HUES6 (cell line): ENCODE measurements at regions not wholly inside any gene's neighbourhood (a gene's known extent, or its start where the extent isn't known, plus 50 kb on each side); places are given as distances from the start of the nearest gene placed in this dataset.
"Not testable (repeated sequence)": the region's sequence is repeated elsewhere in the genome, so short reads cannot be mapped to it uniquely, and the experiment has no call there.

Source experiments
- H3K27ac ChIP-seq: 2 replicates; pipeline ENCODE4 v1.7.0; 2013; ENCODE audit warnings: low read depth, mild to moderate bottlenecking, low read length, inconsistent platforms
- H3K27me3 ChIP-seq: 2 replicates; pipeline ENCODE4 v1.6.1; 2013; ENCODE audit warnings: low read length; ENCODE audit not compliant: control insufficient read depth, insufficient read depth
- H3K36me3 ChIP-seq: 2 replicates; pipeline ENCODE4 v1.6.1; 2013; ENCODE audit warnings: low read length; ENCODE audit not compliant: control insufficient read depth, insufficient read depth
- H3K4me1 ChIP-seq: 2 replicates; pipeline ENCODE4 v1.6.1; 2013; ENCODE audit warnings: low read length; ENCODE audit not compliant: control insufficient read depth, insufficient read depth
- H3K4me3 ChIP-seq: 2 replicates; pipeline ENCODE4 v1.5.1; 2013; ENCODE audit warnings: low read depth, low read length
- H3K9ac ChIP-seq: one replicate; pipeline ENCODE4 v1.6.1; 2013; ENCODE audit warnings: mild to moderate bottlenecking, low read length
- H3K9me3 ChIP-seq: 2 replicates; pipeline ENCODE4 v1.6.1; 2013; ENCODE audit warnings: low read depth, low read length; ENCODE audit not compliant: control insufficient read depth, insufficient read depth

DNA sequence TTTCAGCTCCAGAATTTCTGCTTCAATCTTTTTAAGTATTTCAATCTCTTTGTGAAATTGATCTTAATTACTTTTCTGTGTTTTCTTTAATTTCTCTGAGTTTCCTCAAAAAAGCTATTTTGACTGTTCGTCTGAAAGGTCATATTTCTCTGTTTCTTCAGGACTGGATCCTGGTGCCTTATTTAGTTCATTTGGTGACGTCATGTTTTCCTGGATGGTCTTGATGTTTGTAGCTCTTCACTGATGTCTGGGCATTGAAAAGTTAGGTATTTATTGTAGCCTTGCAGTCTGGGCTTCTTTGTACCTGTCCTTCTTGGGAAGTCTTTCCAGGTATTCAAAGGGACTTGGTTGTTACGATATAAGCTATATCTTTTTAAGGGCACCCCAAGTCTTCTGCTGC is 998.7 kb downstream of the NCAM2 start:
- Histone ChIP-seq H3K36me3 (no peaks in the 10 kb centered on the region), H3K4me1 (peaks cover 3% of the 10 kb centered on the region; the same call in 1 of the 2 replicates), H3K9ac (no peak overlapping the region), H3K27me3 (no peaks in the 10 kb centered on the region), H3K9me3 (peaks cover 6% of the 10 kb centered on the region; the same call in 1 of the 2 replicates), H3K4me3 (no peak overlapping the region), H3K27ac (no peak overlapping the region)

DNA sequence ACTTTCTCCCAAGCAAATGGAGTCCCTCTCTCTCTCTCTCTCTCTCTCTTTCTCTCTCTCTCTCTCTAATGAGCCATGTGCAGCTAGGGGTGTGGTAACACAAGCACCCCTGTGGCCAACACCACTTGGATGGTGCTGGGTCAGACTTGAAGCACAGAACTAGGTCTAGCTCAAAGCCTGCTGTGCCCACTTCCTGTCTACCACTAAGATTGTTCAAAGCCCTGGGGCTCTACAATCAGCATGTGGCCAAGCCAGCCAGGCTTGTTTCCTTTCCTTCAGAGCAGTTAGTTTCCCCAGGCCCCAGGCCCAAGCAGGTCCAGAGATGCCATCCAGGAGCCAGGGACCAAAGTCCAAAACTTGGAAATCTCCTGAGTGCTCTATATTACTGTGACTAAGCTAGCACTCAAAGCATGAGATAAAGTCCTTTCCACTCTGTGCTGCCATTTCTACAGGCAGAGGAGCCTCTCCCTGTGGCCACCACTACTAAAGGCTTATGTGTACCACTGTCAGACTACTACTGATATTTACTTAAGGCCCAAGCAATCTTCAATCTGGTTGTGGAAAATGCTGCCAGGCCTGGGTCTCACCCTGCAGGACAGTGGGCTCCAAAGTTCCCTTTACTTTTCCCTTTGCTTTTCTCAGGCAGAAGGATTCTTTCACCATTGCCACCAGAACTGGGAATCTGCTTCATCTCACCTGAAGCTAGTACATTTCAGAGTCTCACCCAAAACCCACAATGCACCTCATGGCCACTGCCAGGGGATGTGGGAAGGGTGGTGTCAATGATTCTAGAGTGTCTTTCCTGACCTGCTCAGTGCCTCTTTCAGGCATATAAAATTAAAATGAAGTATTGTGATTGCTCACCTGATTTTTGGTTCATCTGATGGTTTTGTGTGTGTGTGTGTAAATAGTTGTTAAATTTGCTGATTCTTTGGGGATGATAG is 999.5 kb downstream of the NCAM2 start:
- Histone ChIP-seq H3K4me3 (no peak overlapping the region), H3K27me3 (no peaks in the 10 kb centered on the region), H3K4me1 (peaks cover 3% of the 10 kb centered on the region; the same call in 1 of the 2 replicates), H3K36me3 (no peaks in the 10 kb centered on the region), H3K27ac (no peak overlapping the region), H3K9ac (no peak overlapping the region), H3K9me3 (peaks cover 6% of the 10 kb centered on the region; the same call in 1 of the 2 replicates)

DNA sequence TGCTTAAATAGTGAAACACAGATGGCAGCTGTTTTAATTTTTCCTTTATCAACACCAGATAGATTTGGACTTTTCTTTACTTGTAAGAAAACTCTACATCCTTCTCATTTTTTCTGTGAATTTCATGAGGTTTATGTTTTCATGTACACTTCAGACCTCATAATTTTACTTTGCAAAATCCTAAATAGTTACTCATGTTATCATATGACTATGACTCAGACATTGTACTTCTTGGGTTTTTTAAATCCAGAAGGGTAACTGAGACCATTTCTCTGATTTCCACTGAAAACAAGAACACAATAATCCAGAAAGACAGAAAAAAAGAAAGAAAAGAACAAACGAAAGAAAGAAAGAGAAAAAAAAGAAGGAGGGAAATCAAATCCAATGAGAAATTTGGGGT is 1021.6 kb downstream of the NCAM2 start:
- Histone ChIP-seq H3K36me3 (no peaks in the 10 kb centered on the region), H3K27me3 (no peaks in the 10 kb centered on the region), H3K27ac (no peak overlapping the region), H3K9me3 (0 out of 2 replicates have a peak, but pooled peaks cover 4% of the 10 kb centered on the region), H3K4me3 (no peak overlapping the region), H3K4me1 (no peaks in the 10 kb centered on the region), H3K9ac (no peak overlapping the region)

DNA sequence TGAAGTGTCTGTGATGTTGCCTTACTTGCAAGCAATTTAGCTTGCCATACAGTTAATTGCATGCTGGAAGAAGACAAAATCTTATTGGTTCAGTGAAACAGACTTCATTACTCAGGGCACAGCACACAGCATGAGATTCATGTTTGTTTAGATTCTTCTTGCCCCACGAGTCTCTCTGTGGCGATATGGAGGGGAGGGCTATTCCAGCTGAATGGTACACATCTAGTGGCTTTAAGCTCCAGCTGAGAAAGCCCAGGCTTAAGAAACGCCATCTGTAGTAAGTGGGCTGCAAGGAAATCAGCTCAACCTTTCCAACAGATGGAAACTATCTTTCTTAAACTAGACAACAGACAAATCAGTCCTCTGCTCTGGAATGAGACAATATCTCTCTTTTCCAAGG is 1022.0 kb downstream of the NCAM2 start:
- Histone ChIP-seq H3K27ac (no peak overlapping the region), H3K4me3 (no peak overlapping the region), H3K27me3 (no peaks in the 10 kb centered on the region), H3K9ac (no peak overlapping the region), H3K4me1 (no peaks in the 10 kb centered on the region), H3K36me3 (no peaks in the 10 kb centered on the region), H3K9me3 (0 out of 2 replicates have a peak, but pooled peaks cover 4% of the 10 kb centered on the region)

DNA sequence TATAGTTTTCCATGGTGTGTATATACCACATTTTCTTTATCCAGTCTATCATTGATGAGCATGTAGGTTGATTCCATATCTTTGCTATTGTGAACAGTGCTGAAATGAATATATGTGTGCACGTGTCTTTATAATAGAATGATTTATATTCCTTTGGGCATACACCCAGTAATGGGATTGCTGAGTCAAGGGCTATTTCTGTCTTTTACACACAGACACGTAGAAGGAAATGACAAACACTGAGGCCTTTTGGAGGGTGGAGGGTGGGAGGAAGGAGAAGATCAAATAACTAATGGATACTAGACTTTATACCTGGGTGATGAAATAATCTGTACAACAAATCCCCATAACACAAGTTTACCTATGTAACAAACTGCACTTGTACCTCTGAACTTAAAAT is 1025.7 kb downstream of the NCAM2 start:
- not testable (repeated sequence) for H3K4me1 ChIP-seq, H3K4me3 ChIP-seq, H3K9ac ChIP-seq, H3K36me3 ChIP-seq, H3K27ac ChIP-seq, H3K9me3 ChIP-seq, H3K27me3 ChIP-seq

DNA sequence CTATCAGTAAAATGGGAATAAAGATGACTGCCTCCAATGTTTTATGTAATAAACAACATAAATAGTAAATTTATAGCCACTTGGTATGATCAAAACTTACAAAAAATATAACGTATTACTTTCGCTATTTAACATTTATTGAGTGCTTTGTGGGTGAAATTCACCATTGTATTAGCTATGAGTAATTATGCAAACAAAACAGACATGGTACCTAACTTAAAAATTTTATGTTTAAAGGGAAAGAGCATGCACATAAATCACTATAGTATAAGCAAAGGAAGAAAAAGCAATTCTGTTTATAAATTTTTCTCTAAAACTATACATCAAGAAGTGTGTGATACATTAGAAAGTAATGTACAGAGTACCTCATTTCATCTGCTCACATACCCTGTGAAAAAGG is 1046.2 kb downstream of the NCAM2 start:
- Histone ChIP-seq H3K4me1 (no peaks in the 10 kb centered on the region), H3K9me3 (no peaks in the 10 kb centered on the region), H3K27me3 (no peaks in the 10 kb centered on the region), H3K27ac (no peak overlapping the region), H3K9ac (no peak overlapping the region), H3K36me3 (no peaks in the 10 kb centered on the region), H3K4me3 (no peak overlapping the region)

DNA sequence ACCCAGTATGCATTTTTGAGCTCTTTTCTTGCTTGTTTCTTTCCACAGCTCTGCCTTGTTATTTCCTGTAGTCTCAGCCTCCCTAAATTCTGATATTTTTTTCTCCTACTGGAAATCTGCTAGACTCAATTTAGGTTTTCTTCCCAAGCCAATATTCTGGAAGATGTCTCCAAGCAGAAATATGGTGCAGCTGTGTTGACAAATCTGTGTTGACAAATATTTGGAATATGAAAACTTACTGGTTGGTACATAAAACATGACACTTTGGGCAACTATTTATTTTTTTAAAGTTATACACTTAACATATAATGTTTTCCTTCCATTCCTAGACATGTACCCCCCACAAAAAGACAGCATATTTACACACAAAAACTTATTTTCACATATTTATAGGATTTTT is 1048.4 kb downstream of the NCAM2 start:
- Histone ChIP-seq H3K4me1 (no peaks in the 10 kb centered on the region), H3K9ac (no peak overlapping the region), H3K36me3 (no peaks in the 10 kb centered on the region), H3K4me3 (no peak overlapping the region), H3K27me3 (no peaks in the 10 kb centered on the region), H3K27ac (no peak overlapping the region), H3K9me3 (no peaks in the 10 kb centered on the region)

DNA sequence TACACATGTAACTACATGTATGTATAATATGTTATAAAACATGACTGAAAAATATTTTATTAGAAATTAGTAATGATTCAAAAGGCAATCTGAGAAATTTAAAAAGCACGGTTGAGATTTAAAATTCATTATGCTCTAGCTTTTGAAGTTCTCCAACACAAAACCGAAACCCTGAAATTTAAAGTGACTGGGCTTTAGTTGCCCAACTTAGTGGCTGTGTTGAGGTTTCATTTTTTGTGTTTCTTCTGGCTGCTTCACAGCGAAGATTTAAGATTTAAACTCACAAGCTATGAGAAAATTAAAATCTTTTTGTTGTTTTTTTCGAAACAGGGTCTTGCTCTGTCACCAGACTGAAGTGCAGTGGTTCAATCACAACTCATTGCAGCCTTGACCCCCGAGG is 1058.7 kb downstream of the NCAM2 start:
- Histone ChIP-seq H3K9ac (no peak overlapping the region), H3K36me3 (no peaks in the 10 kb centered on the region), H3K4me3 (no peak overlapping the region), H3K4me1 (no peaks in the 10 kb centered on the region), H3K27ac (no peak overlapping the region), H3K9me3 (no peaks in the 10 kb centered on the region), H3K27me3 (no peaks in the 10 kb centered on the region)

DNA sequence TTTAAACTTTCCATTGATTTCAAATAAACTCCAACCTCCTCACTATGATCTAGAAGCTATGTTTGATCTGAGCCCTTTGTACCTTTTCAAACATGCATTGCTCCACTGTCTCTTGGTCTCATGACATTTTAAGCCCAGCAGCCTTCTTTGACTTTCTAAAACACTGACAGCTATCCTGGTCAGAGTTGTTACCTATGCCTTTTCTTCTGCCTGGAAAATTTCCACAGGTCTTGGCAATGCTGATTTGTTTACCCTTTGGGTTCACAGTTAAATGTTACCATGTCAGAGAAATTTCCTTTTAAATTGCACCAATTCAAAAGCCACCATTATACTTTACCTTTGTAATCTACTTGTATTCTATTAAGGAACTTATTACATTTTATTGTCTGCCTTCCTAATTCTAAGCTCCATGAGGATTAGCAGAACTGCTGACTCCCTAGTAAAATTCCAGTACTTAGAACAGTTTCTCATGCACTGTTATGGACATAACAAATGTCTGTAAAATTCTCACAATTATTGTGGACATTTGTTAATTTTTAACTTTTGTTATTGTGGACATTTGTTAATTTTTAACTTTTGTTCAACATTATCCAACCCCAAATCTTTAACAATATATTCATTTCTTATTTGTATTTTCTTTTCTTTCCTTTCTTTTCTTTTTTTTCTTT is 1064.4 kb downstream of the NCAM2 start:
- H3K4me1 ChIP-seq, result no peaks in the 10 kb centered on the region
- no peaks in the 10 kb centered on the region for H3K9me3 ChIP-seq
- no peaks in the 10 kb centered on the region for H3K27me3 ChIP-seq
- no peak overlapping the region for H3K4me3 ChIP-seq
- H3K36me3 ChIP-seq, result no peaks in the 10 kb centered on the region
- H3K27ac ChIP-seq, result no peak overlapping the region
- H3K9ac ChIP-seq, result no peak overlapping the region

DNA sequence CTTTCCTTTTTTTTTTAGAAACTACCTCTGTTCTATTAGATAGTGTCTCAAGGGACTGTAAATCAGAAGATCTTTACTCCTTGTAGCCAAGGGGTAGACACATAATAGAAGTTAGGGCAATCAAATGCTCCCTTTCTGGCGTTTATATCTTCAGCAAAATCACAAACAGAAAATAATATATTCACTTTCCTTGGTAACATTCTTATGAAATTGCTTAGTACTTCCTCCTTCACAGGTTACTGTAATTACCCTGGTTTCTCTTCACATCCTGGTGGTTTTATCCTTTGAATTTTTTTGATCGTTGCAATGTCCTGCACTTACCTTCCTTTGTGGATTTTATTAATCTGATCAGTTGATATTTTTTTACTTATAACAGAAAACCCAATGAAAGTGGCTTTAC is 1064.9 kb downstream of the NCAM2 start:
- Histone ChIP-seq H3K4me1 (no peaks in the 10 kb centered on the region), H3K27me3 (no peaks in the 10 kb centered on the region), H3K9ac (no peak overlapping the region), H3K9me3 (no peaks in the 10 kb centered on the region), H3K4me3 (no peak overlapping the region), H3K27ac (no peak overlapping the region), H3K36me3 (no peaks in the 10 kb centered on the region)

DNA sequence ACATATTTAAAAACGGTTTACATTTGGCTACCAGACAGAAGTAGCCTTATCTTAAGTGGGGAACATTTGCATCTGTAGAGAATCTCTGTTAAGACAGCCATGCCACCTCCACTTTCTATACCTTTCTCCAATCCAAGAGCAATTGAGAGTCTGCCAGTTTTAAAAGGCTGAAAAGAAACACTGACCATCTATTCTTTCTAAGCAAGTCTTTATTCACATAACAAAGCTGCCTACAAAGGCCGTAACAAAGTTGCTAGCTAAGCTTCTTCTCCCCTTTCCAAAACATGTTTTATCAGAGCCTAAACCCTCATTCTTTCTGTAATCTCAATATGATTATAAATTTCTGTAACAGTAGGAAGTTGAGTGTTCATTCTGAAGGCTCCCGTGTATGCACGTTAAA is 1078.3 kb downstream of the NCAM2 start:
- Histone ChIP-seq H3K4me1 (peaks cover 20% of the 10 kb centered on the region), H3K36me3 (no peaks in the 10 kb centered on the region), H3K27ac (peak overlapping the region; percentile 53; the same call in 1 of the 2 replicates), H3K9me3 (peaks cover 7% of the 10 kb centered on the region), H3K27me3 (no peaks in the 10 kb centered on the region), H3K9ac (no peak overlapping the region), H3K4me3 (no peak overlapping the region)
